MM.1S (cell line): ENCODE measurements at regions not wholly inside any gene's neighbourhood (a gene's known extent, or its start where the extent isn't known, plus 50 kb on each side); places are given as distances from the start of the nearest gene placed in this dataset.

Experiments
- EZH2 ChIP-seq: fragments of 300-600 bp; sonication (generic); optimal IDR thresholded peaks from 2 replicates; pipeline ENCODE3; 2017; ENCODE audit warnings: low read depth, mild to moderate bottlenecking, antibody characterized with exemption, low read length, mixed read lengths
- EZH2phosphoT487 ChIP-seq: fragments of 300-600 bp; sonication (generic); IDR thresholded peaks from 2 replicates; pipeline ENCODE4 v1.6.1; 2018; ENCODE audit warnings: antibody characterized with exemption, low read length
- TF ChIP-seq, protein P1 (sequence below): fragments of 300-600 bp; sonication (generic); IDR thresholded peaks from 2 replicates; pipeline ENCODE4 v1.5.1; 2016; ENCODE audit warnings: antibody characterized with exemption, low read length, mixed read lengths

DNA sequence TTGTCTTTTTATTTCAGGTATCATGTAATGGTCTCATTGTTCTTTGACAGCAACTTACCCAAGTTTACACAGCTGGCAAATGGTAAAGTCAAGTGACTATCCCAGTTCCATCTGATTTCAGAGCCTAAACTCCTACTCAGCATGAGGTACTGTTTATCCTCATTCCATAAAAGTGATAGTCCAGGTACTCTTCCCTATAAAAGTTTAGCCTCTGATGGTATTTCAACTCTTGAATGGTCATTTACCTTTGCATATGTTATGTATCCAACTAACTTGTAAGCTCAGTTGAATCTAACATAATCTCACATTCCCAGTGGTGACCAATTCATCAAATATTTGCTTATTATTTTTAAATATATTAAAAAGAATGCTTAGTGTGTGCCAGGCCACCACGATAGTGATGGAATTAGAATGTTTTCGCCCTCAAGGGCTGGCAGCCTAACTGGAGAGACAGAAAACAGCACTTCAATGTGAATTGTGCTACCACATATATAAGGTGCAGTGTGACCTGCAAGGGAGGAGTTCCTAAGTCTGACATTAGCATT lies 307.1 kb downstream of the CTH start:
- TF ChIP-seq, protein P1, sequence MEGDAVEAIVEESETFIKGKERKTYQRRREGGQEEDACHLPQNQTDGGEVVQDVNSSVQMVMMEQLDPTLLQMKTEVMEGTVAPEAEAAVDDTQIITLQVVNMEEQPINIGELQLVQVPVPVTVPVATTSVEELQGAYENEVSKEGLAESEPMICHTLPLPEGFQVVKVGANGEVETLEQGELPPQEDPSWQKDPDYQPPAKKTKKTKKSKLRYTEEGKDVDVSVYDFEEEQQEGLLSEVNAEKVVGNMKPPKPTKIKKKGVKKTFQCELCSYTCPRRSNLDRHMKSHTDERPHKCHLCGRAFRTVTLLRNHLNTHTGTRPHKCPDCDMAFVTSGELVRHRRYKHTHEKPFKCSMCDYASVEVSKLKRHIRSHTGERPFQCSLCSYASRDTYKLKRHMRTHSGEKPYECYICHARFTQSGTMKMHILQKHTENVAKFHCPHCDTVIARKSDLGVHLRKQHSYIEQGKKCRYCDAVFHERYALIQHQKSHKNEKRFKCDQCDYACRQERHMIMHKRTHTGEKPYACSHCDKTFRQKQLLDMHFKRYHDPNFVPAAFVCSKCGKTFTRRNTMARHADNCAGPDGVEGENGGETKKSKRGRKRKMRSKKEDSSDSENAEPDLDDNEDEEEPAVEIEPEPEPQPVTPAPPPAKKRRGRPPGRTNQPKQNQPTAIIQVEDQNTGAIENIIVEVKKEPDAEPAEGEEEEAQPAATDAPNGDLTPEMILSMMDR = no peak
- no peak for TF ChIP-seq EZH2
- TF ChIP-seq EZH2phosphoT487 = no peak
